ENCODE measurements at regions not wholly inside any gene's neighbourhood (a gene's known extent, or its start where the extent isn't known, plus 50 kb on each side); places are given as distances from the start of the nearest gene placed in this dataset.

DNA sequence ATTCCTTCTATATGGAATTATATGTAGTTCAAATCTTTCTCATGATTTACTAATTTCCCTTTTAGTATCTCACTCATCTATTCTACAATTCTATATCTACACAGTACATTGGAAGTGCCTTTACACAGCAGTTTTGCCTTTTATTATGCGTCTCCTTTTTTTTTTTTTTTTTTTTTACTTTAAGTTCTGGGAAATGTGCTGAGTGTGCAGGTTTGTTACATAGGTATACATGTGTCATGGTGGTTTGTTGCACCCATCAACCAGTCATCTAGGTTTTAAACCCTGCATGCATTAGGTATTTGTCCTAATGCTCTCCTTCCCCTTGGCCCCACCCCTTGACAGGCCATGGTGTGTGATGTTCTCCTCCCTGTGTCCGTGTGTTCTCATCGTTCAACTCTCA lies 1150.1 kb upstream of the PRR20A start:
- TF ChIP-seq FOXP2 (optimal IDR thresholded peaks at IDR 0.05; ENCODE audit: control extremely low read depth, extremely low read length, insufficient read depth) = no peak
- Histone ChIP-seq H3K9me3 (ENCODE audit: low read depth, low read length) (no peaks in the 10 kb centered on the region; the same call in 1 of the 2 replicates), H3K9ac (ENCODE audit: insufficient read length) (no peak overlapping the region), H3K36me3 (ENCODE audit: insufficient read depth, low read length) (no peaks in the 10 kb centered on the region), H3K4me3 (no peak overlapping the region), H3K27ac (no peak overlapping the region)
- DNase-seq (ENCODE audit: low read depth, low spot score) = no peak

DNA sequence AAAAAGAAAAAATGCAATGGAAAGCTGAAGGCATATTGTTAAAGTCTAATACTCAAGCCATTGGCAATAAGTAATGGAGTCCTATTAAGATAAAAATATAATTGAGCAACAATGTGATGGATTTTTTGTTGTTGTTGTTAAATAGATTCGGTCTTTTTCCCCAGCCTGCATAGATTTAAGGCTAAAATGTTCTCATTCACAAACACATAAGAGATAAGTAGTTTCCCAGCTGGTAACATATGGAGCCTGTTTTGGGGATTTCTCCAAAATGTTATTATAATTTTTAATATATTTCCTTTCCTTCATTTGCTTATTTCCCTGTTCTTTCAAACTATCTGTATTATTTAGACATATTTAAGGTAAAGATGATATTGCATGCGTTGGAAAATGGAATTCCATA lies 1149.1 kb upstream of the PRR20A start:
- Histone ChIP-seq H3K27ac (no peak overlapping the region), H3K9ac (ENCODE audit: insufficient read length) (no peak overlapping the region), H3K9me3 (ENCODE audit: low read depth, low read length) (no peaks in the 10 kb centered on the region; the same call in 1 of the 2 replicates), H3K4me3 (no peak overlapping the region), H3K36me3 (ENCODE audit: insufficient read depth, low read length) (no peaks in the 10 kb centered on the region)
- no peak for TF ChIP-seq FOXP2 (optimal IDR thresholded peaks at IDR 0.05; ENCODE audit: control extremely low read depth, extremely low read length, insufficient read depth)
- TF ChIP-seq POLR2AphosphoS5 (IDR thresholded peaks at IDR 0.05; ENCODE audit: borderline replicate concordance, low read depth, low read length) = no peak
- no peak for TF ChIP-seq EZH2 (IDR thresholded peaks at IDR 0.05)
- no peak for DNase-seq (ENCODE audit: low read depth, low spot score)

GRCh38 chr13:55992145-55992544 lies 1148.6 kb upstream of the PRR20A start:
- H3K4me3 ChIP-seq = no peak overlapping the region

DNA sequence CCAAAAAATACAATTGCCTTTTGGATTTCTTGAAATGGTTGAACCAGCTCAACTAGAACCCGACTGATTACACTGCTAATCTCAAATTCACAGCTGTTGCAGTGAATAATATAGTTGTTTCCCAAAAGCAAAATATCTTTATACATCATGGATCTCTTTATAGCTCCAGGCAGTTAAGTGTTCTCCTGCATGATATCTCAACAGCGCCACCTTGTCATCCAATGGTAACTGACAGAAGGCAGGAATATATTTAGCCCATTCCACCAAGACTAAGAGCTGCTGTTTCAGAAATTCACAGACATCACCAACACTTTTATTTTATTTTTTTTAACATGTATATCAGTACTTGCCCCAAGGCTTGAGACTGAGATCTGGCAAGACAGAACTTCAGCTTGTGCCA lies 1141.0 kb upstream of the PRR20A start:
- no peak for DNase-seq (ENCODE audit: low read depth, low spot score)
- TF ChIP-seq EZH2 (IDR thresholded peaks at IDR 0.05) = no peak
- no peak for TF ChIP-seq POLR2AphosphoS5 (IDR thresholded peaks at IDR 0.05; ENCODE audit: borderline replicate concordance, low read depth, low read length)
- no peaks in the 10 kb centered on the region for H3K36me3 ChIP-seq (ENCODE audit: insufficient read depth, low read length)
- H3K4me3 ChIP-seq = no peak overlapping the region
- no peak overlapping the region for H3K9ac ChIP-seq (ENCODE audit: insufficient read length)
- no peaks in the 10 kb centered on the region for H3K9me3 ChIP-seq (ENCODE audit: low read depth, low read length)
- no peak overlapping the region for H3K27ac ChIP-seq

More at GRCh38 chr13:55992145-55992544, 1148.6 kb upstream of the PRR20A start:
- DNase-seq (ENCODE audit: low read depth, low spot score) = no peak
- TF ChIP-seq EZH2 (IDR thresholded peaks at IDR 0.05) (no peak), POLR2AphosphoS5 (IDR thresholded peaks at IDR 0.05; ENCODE audit: borderline replicate concordance, low read depth, low read length) (no peak), FOXP2 (optimal IDR thresholded peaks at IDR 0.05; ENCODE audit: control extremely low read depth, extremely low read length, insufficient read depth) (no peak)
- Histone ChIP-seq H3K27ac (no peak overlapping the region), H3K9me3 (ENCODE audit: low read depth, low read length) (no peaks in the 10 kb centered on the region), H3K36me3 (ENCODE audit: insufficient read depth, low read length) (no peaks in the 10 kb centered on the region), H3K9ac (ENCODE audit: insufficient read length) (no peak overlapping the region)

DNA sequence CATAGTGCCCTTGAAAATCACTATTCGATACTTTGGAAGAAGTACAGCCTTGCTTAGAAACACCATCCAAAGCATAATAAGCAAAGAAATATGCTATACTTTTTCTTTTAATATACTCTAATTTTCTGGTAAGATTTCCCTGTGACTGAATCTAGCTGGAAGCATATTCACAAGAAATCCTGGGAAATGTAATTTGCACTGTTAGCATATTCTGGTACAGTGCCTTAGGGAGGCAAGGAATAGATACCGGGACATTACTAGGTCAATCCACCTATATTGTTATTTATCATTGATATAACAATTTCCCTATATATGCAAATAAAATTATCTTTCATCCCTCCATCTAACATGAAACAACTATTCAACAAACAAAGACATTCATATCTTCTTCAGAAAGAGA lies 1131.3 kb upstream of the PRR20A start:
- H3K4me3 ChIP-seq = no peak overlapping the region
- DNase-seq (ENCODE audit: low read depth, low spot score) = no peak
- H3K36me3 ChIP-seq (ENCODE audit: insufficient read depth, low read length) = no peaks in the 10 kb centered on the region
- TF ChIP-seq POLR2AphosphoS5 (IDR thresholded peaks at IDR 0.05; ENCODE audit: borderline replicate concordance, low read depth, low read length) (no peak), EZH2 (IDR thresholded peaks at IDR 0.05) (no peak), FOXP2 (optimal IDR thresholded peaks at IDR 0.05; ENCODE audit: control extremely low read depth, extremely low read length, insufficient read depth) (no peak)
- H3K9ac ChIP-seq (ENCODE audit: insufficient read length) = no peak overlapping the region
- no peaks in the 10 kb centered on the region for H3K9me3 ChIP-seq (ENCODE audit: low read depth, low read length)
- no peak overlapping the region for H3K27ac ChIP-seq

DNA sequence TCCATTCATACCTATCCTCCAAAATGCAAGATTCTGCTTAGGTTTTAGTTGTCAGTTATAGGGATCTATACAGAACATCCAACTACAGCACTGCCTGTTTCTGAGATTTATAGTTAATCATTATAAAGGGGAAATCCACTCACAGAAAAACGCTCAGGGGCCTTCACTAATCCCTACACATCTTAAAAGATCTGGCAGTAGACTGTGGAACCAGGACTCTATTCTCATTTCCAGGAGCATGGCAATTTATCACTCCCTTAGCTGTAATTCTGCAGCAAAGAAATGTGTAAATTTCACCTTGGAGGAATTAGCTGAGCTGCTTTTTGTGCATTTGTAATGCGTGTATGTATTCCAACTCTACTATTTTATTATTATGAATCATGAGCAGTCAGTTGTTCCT lies 1128.1 kb upstream of the PRR20A start:
- no peak overlapping the region for H3K9ac ChIP-seq (ENCODE audit: insufficient read length)
- TF ChIP-seq POLR2AphosphoS5 (IDR thresholded peaks at IDR 0.05; ENCODE audit: borderline replicate concordance, low read depth, low read length) = no peak
- no peak for TF ChIP-seq FOXP2 (optimal IDR thresholded peaks at IDR 0.05; ENCODE audit: control extremely low read depth, extremely low read length, insufficient read depth)
- TF ChIP-seq EZH2 (IDR thresholded peaks at IDR 0.05) = no peak
- H3K9me3 ChIP-seq (ENCODE audit: low read depth, low read length) = no peaks in the 10 kb centered on the region
- H3K27ac ChIP-seq = no peak overlapping the region
- DNase-seq (ENCODE audit: low read depth, low spot score) = no peak
- H3K36me3 ChIP-seq (ENCODE audit: insufficient read depth, low read length) = no peaks in the 10 kb centered on the region
- no peak overlapping the region for H3K4me3 ChIP-seq

- Histone ChIP-seq H3K9ac (ENCODE audit: insufficient read length) (no peak overlapping the region), H3K36me3 (ENCODE audit: insufficient read depth, low read length) (no peaks in the 10 kb centered on the region), H3K4me3 (no peak overlapping the region), H3K27ac (no peak overlapping the region), H3K9me3 (ENCODE audit: low read depth, low read length) (no peaks in the 10 kb centered on the region)
- TF ChIP-seq FOXP2 (optimal IDR thresholded peaks at IDR 0.05; ENCODE audit: control extremely low read depth, extremely low read length, insufficient read depth) = no peak
- no peak for TF ChIP-seq POLR2AphosphoS5 (IDR thresholded peaks at IDR 0.05; ENCODE audit: borderline replicate concordance, low read depth, low read length)
- no peak for TF ChIP-seq EZH2 (IDR thresholded peaks at IDR 0.05)
- DNase-seq (ENCODE audit: low read depth, low spot score) = no peak
Observed at GRCh38 chr13:56015919-56016318, 1124.8 kb upstream of the PRR20A start.

DNA sequence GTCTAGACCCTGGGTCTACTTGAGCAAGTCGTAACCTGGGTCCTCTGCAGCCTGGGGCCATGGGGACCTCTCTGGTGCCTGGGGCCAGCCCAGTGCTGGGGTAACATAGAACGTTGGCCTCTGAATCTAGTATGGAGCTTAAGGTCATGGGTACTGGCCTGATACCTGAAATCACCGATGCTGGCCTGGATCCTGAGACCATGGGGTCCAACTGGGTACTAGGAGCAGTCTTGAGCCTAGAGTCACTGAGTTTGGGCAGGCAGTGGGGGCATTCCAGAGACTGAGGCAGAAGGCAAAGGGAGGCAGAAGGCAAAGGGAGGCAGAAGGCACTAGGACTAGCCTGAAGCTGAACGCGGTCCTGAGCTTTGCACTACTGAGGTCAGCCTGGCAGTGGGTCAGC lies 1121.1 kb upstream of the PRR20A start:
- TF ChIP-seq FOXP2 (optimal IDR thresholded peaks at IDR 0.05; ENCODE audit: control extremely low read depth, extremely low read length, insufficient read depth) (no peak), POLR2AphosphoS5 (IDR thresholded peaks at IDR 0.05; ENCODE audit: borderline replicate concordance, low read depth, low read length) (no peak), EZH2 (IDR thresholded peaks at IDR 0.05) (no peak)
- Histone ChIP-seq H3K9me3 (ENCODE audit: low read depth, low read length) (no peaks in the 10 kb centered on the region), H3K27ac (no peak overlapping the region), H3K36me3 (ENCODE audit: insufficient read depth, low read length) (no peaks in the 10 kb centered on the region), H3K9ac (ENCODE audit: insufficient read length) (no peak overlapping the region), H3K4me3 (no peak overlapping the region)
- no peak for DNase-seq (ENCODE audit: low read depth, low spot score)

- no peak overlapping the region for H3K27ac ChIP-seq
- H3K9me3 ChIP-seq (ENCODE audit: low read depth, low read length) = no peaks in the 10 kb centered on the region
Observed at GRCh38 chr13:56020425-56020824, 1120.3 kb upstream of the PRR20A start.

More at GRCh38 chr13:56020425-56020824, 1120.3 kb upstream of the PRR20A start:
- Histone ChIP-seq H3K4me3 (no peak overlapping the region), H3K36me3 (ENCODE audit: insufficient read depth, low read length) (no peaks in the 10 kb centered on the region), H3K9ac (ENCODE audit: insufficient read length) (no peak overlapping the region)
- TF ChIP-seq POLR2AphosphoS5 (IDR thresholded peaks at IDR 0.05; ENCODE audit: borderline replicate concordance, low read depth, low read length) (no peak), FOXP2 (optimal IDR thresholded peaks at IDR 0.05; ENCODE audit: control extremely low read depth, extremely low read length, insufficient read depth) (no peak), EZH2 (IDR thresholded peaks at IDR 0.05) (no peak)
- DNase-seq (ENCODE audit: low read depth, low spot score) = no peak
